IMR-90 (cell line): ENCODE measurements at regions not wholly inside any gene's neighbourhood (a gene's known extent, or its start where the extent isn't known, plus 50 kb on each side); places are given as distances from the start of the nearest gene placed in this dataset.

Experiments
- ATAC-seq: fragments of 200-7000 bp; cut with Tn5 transposase; 2 replicates; pipeline ENCODE4 v1.9.1; 2020; ENCODE audit warnings: low read depth, mild to moderate bottlenecking, moderate library complexity
- BruUV-seq: library from RNA; stranded (reverse); fragments of 400-500 nt; replicated peaks from 2 replicates; lab custom pipeline; 2021; lab: Mats Ljungman, UMichigan
- CTCF ChIA-PET: fragments of 300-600 bp; formaldehyde crosslinking; extraction: SDS; loops from one replicate; lab custom pipeline; 2021; ENCODE audit warnings: antibody characterized with exemption; lab: Yijun Ruan, JAX
- POLR2A ChIA-PET: fragments of 300-600 bp; sonication (Branson Sonifier 250); formaldehyde crosslinking; loops from one replicate; lab custom pipeline; 2022; ENCODE audit warnings: antibody characterized with exemption; ENCODE audit not compliant: unreplicated experiment; lab: Charles Lee
- DNase-seq: peaks from one replicate; pipeline ENCODE4 v3.0.0; 2013
- H2AFZ ChIP-seq: replicated peaks from 2 replicates; pipeline ENCODE3; 2013; ENCODE audit warnings: low read length, mild to moderate bottlenecking; ENCODE audit not compliant: poor library complexity
- H2AK5ac ChIP-seq: 2 replicates; pipeline ENCODE4 v1.6.1; 2013; ENCODE audit warnings: low read depth, low read length, inconsistent platforms
- H2AK9ac ChIP-seq: replicated peaks from 2 replicates; pipeline ENCODE3; 2013; ENCODE audit warnings: mild to moderate bottlenecking, low read depth, low read length, moderate library complexity; ENCODE audit not compliant: poor library complexity
- H2BK120ac ChIP-seq: 2 replicates; pipeline ENCODE4 v1.6.1; 2013; ENCODE audit warnings: low read depth, low read length, inconsistent platforms
- H2BK15ac ChIP-seq: 3 replicates; pipeline ENCODE4 v1.6.1; 2013; ENCODE audit warnings: low read depth, low read length, inconsistent platforms
- H2BK20ac ChIP-seq: 2 replicates; pipeline ENCODE4 v1.6.1; 2013; ENCODE audit warnings: low read depth, mild to moderate bottlenecking, inconsistent platforms, low read length, moderate library complexity
- H2BK5ac ChIP-seq: 2 replicates; pipeline ENCODE4 v1.6.1; 2013; ENCODE audit warnings: mild to moderate bottlenecking, low read depth, low read length, inconsistent platforms; ENCODE audit not compliant: poor library complexity, severe bottlenecking
- H3K14ac ChIP-seq: replicated peaks from 2 replicates; pipeline ENCODE4 v1.6.1; 2013; ENCODE audit warnings: low read depth, low read length, inconsistent platforms
- H3K18ac ChIP-seq: 2 replicates; pipeline ENCODE4 v1.6.1; 2013; ENCODE audit warnings: low read depth, low read length, control low read depth
- H3K23ac ChIP-seq: 2 replicates; pipeline ENCODE4 v1.6.1; 2013; ENCODE audit warnings: low read depth, low read length, inconsistent platforms
- H3K27ac ChIP-seq: 2 replicates; pipeline ENCODE4 v1.5.1; 2013; ENCODE audit warnings: mild to moderate bottlenecking, control low read depth, low read length; ENCODE audit not compliant: insufficient read depth
- H3K27me3 ChIP-seq: 2 replicates; pipeline ENCODE4 v1.6.1; 2013; ENCODE audit warnings: low read length; ENCODE audit not compliant: control insufficient read depth, insufficient read depth
- H3K36me3 ChIP-seq: 2 replicates; pipeline ENCODE4 v1.6.1; 2013; ENCODE audit warnings: low read length, mixed read lengths; ENCODE audit not compliant: control insufficient read depth, insufficient read depth
- H3K4ac ChIP-seq: 2 replicates; pipeline ENCODE4 v1.6.1; 2013; ENCODE audit warnings: low read depth, low read length, inconsistent platforms
- H3K4me1 ChIP-seq: 2 replicates; pipeline ENCODE4 v1.6.1; 2013; ENCODE audit warnings: low read length, mixed read lengths; ENCODE audit not compliant: control insufficient read depth, insufficient read depth
- H3K4me2 ChIP-seq: 2 replicates; pipeline ENCODE4 v1.6.1; 2013; ENCODE audit warnings: low read depth, mild to moderate bottlenecking, control low read depth, low read length, moderate library complexity
- H3K4me3 ChIP-seq: 2 replicates; pipeline ENCODE4 v1.5.1; 2013; ENCODE audit warnings: low read depth, mild to moderate bottlenecking, control low read depth, low read length, moderate library complexity; ENCODE audit not compliant: insufficient read depth
- H3K56ac ChIP-seq: 2 replicates; pipeline ENCODE4 v1.6.1; 2013; ENCODE audit warnings: low read length, inconsistent platforms; ENCODE audit not compliant: insufficient read depth; ENCODE audit errors: extremely low read depth
- H3K79me1 ChIP-seq, 2 experiments: 2 replicates each; pipeline ENCODE4 v1.6.1; 2013; ENCODE audit warnings: low read length in 2 of 2, inconsistent platforms in 1 of 2, low read depth in 1 of 2
- H3K9ac ChIP-seq: 2 replicates; pipeline ENCODE4 v1.6.1; 2013; ENCODE audit warnings: low read depth, low read length, control low read depth
- H3K9me1 ChIP-seq: 2 replicates; pipeline ENCODE4 v1.6.1; 2013; ENCODE audit warnings: low read length, inconsistent platforms; ENCODE audit not compliant: insufficient read depth
- H3K9me3 ChIP-seq: 2 replicates; pipeline ENCODE4 v1.6.1; 2013; ENCODE audit warnings: low read length; ENCODE audit not compliant: control insufficient read depth, insufficient read depth
- H4K20me1 ChIP-seq: 2 replicates; pipeline ENCODE4 v1.6.1; 2013; ENCODE audit warnings: low read length, inconsistent platforms; ENCODE audit not compliant: insufficient read depth
- H4K5ac ChIP-seq: 2 replicates; pipeline ENCODE4 v1.6.1; 2013; ENCODE audit warnings: mild to moderate bottlenecking, low read depth, low read length, control low read depth
- H4K8ac ChIP-seq, 2 experiments: 2 replicates each; pipeline ENCODE4 v1.6.1; 2013; ENCODE audit warnings: low read depth in 2 of 2, low read length in 2 of 2, control low read depth in 1 of 2, inconsistent platforms in 1 of 2
- H4K91ac ChIP-seq: 2 replicates; pipeline ENCODE4 v1.6.1; 2013; ENCODE audit warnings: low read depth, low read length, inconsistent platforms; ENCODE audit not compliant: insufficient read depth
- RAD21 ChIP-seq: IDR thresholded peaks from 2 replicates; pipeline ENCODE4 v1.6.1; 2012; ENCODE audit warnings: low read length, improper control_type of control experiment
- WGBS, 2 experiments: methylation state at CpG; one replicate each; pipeline versions ENCODE4 v1.1.5 to v1.1.7; 2013; ENCODE audit warnings: missing lambda C conversion rate in 2 of 2; ENCODE audit not compliant: insufficient read length in 1 of 2; ENCODE audit errors: extremely low coverage in 2 of 2; 5-methylcytosine and 5-hydroxymethylcytosine counted together
- dilution Hi-C: fragments of 300-500 bp; cut with HindIII; formaldehyde crosslinking; loops from one replicate; pipeline ENCODE4 v1.14.3; 2018; ENCODE audit warnings: low sequenced_read_pairs; ENCODE audit not compliant: unreplicated experiment
- in situ Hi-C: fragments of 300-500 bp; cut with MboI; formaldehyde crosslinking; loops from 3 replicates; pipeline ENCODE4 v1.14.3; 2019; ENCODE audit warnings: low sequenced_read_pairs, inconsistent platforms, mixed read lengths
- intact Hi-C: fragments of 100-400 bp; cut with micrococcal nuclease; formaldehyde crosslinking; loops from 2 replicates; pipeline ENCODE4 v1.10.0; 2022

- no CpG with 5 or more reads among the region's 2 CpGs for WGBS, 2 experiments
- in situ Hi-C loops (no loop called here), dilution Hi-C loops (no loop called here), intact Hi-C loops (no loop called here)
- H2AFZ ChIP-seq: no peak overlapping the region
- no peaks in the 10 kb centered on the region for H3K4me1 ChIP-seq
- H4K5ac ChIP-seq: no peak overlapping the region
- H3K27ac ChIP-seq: no peak overlapping the region
- POLR2A ChIA-PET: no interaction called here
- H3K4ac ChIP-seq: no peak overlapping the region
- no peak overlapping the region for H3K23ac ChIP-seq
- no peaks in the 10 kb centered on the region for H3K79me1 ChIP-seq
- H3K56ac ChIP-seq: no peak overlapping the region
- no peak overlapping the region for H3K4me3 ChIP-seq
- DNase-seq: no peak
- no peak overlapping the region for H3K4me2 ChIP-seq
- CTCF ChIA-PET: no interaction called here
- H3K9ac ChIP-seq: no peak overlapping the region
- no peak overlapping the region for H2BK5ac ChIP-seq
- no peak overlapping the region for H2AK5ac ChIP-seq
- no peak overlapping the region for H2BK15ac ChIP-seq
- no peak overlapping the region for H4K8ac ChIP-seq
- TF ChIP-seq RAD21: no peak
- H3K36me3 ChIP-seq: no peaks in the 10 kb centered on the region
- no peak for ATAC-seq
- no peaks in the 10 kb centered on the region for H4K20me1 ChIP-seq
- no peak overlapping the region for H2BK20ac ChIP-seq
- peaks cover 10% of the 10 kb centered on the region for H3K9me3 ChIP-seq
- H3K18ac ChIP-seq: no peak overlapping the region
- H2BK120ac ChIP-seq: no peak overlapping the region
- no peak overlapping the region for H2AK9ac ChIP-seq
- H3K27me3 ChIP-seq: no peaks in the 10 kb centered on the region
- H3K14ac ChIP-seq: no peak overlapping the region
- H4K91ac ChIP-seq: no peak overlapping the region
- H3K9me1 ChIP-seq: no peaks in the 10 kb centered on the region
- no TSS peak for BruUV-seq
Measured at GRCh38 chr4:18291981-18292380, 270.4 kb upstream of the LCORL start.
